ENCODE measurements at regions not wholly inside any gene's neighbourhood (a gene's known extent, or its start where the extent isn't known, plus 50 kb on each side); places are given as distances from the start of the nearest gene placed in this dataset.
"Not testable (repeated sequence)": the region's sequence is repeated elsewhere in the genome, so short reads cannot be mapped to it uniquely, and the experiment has no call there.

DNA sequence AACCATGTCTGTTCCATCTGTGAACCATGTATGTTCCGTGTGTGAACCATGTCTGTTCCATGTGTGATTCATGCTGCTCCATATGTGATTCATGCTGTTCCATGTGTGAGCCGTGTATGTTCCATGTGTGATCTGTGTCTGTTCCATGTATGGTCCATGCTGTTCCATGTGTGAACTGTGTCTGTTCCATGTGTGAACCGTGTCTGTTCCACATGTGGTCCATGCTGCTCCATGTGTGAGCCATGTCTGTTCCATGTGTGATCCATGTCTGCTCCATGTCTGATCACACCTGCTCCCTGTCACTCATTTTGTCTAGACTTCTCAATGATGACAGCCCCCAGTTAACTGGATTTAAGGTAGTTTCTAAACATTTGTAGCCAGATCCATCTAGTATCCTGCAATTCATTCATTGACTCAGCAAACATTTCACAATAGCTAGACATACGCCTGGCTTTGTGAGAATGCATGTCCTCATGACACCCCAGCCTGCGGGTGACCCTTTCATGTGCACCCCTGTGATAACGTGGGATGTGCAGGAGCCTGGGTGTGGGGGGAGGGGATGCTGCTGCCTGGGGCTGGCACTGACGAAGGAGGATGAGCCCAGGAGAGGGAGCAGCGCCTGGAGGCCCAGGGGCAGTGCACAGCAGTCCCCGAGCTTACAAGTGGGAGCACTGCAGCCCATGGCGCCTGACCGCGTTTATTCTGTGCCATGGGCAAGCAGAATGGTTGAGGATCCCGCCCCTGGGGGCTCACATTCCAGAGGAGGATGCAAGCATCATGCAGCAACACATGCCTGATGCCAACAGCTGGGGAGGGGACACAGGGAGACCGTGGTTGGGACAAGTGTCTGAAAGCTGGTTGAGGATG lies 74.1 kb upstream of the METTL9 start:
- TF ChIP-seq FOXP2 (optimal IDR thresholded peaks at IDR 0.05; ENCODE audit: control extremely low read depth, extremely low read length, insufficient read depth); EZH2 (IDR thresholded peaks at IDR 0.05): not testable (repeated sequence)

All from SK-N-MC (cell line).